ENCODE measurements at regions not wholly inside any gene's neighbourhood (a gene's known extent, or its start where the extent isn't known, plus 50 kb on each side); places are given as distances from the start of the nearest gene placed in this dataset.

- H3K4me1 ChIP-seq (ENCODE audit: low read depth) = no peaks in the 10 kb centered on the region
- H3K36me3 ChIP-seq (ENCODE audit: low read depth) = no peaks in the 10 kb centered on the region
- no peaks in the 10 kb centered on the region for H3K9me3 ChIP-seq
- TF ChIP-seq CTCF (IDR thresholded peaks at IDR 0.05) = no peak
- intact Hi-C loops (cut with DNase I, micrococcal nuclease) = no loop called here
- no peak overlapping the region for H3K4me3 ChIP-seq
- DNase-seq (no peak), ATAC-seq (no peak)
These were observed 310.6 kb upstream of the MIR17HG start for GRCh38 chr13:91036886-91037285.

- Histone ChIP-seq H3K9me3 (no peaks in the 10 kb centered on the region), H3K4me1 (ENCODE audit: low read depth) (no peaks in the 10 kb centered on the region), H3K4me3 (no peak overlapping the region), H3K36me3 (ENCODE audit: low read depth) (no peaks in the 10 kb centered on the region)
- intact Hi-C loops (cut with DNase I, micrococcal nuclease) = no loop called here
- DNase-seq (no peak), ATAC-seq (no peak)
- no peak for TF ChIP-seq CTCF (IDR thresholded peaks at IDR 0.05)
These were observed 304.6 kb upstream of the MIR17HG start for GRCh38 chr13:91042870-91043269.

GRCh38 chr13:91045351-91046034, 302.0 kb upstream of the MIR17HG start:
- no peak overlapping the region for H3K4me3 ChIP-seq
- H3K36me3 ChIP-seq (ENCODE audit: low read depth) = no peaks in the 10 kb centered on the region
- H3K4me1 ChIP-seq (ENCODE audit: low read depth) = no peaks in the 10 kb centered on the region
- no peak for TF ChIP-seq CTCF (IDR thresholded peaks at IDR 0.05)
- DNase-seq (no peak), ATAC-seq (no peak)
- no peaks in the 10 kb centered on the region for H3K9me3 ChIP-seq
- intact Hi-C loops (cut with DNase I, micrococcal nuclease) = no loop called here

- Histone ChIP-seq H3K4me1 (ENCODE audit: low read depth) (no peaks in the 10 kb centered on the region), H3K9me3 (no peaks in the 10 kb centered on the region), H3K4me3 (no peak overlapping the region), H3K36me3 (ENCODE audit: low read depth) (no peaks in the 10 kb centered on the region)
- intact Hi-C loops (cut with DNase I, micrococcal nuclease) = no loop called here
- DNase-seq (no peak), ATAC-seq (no peak)
- TF ChIP-seq CTCF (IDR thresholded peaks at IDR 0.05) = no peak
These were observed 300.7 kb upstream of the MIR17HG start for GRCh38 chr13:91046715-91047327.

GRCh38 chr13:91050970-91051369, 296.5 kb upstream of the MIR17HG start:
- H3K4me1 ChIP-seq (ENCODE audit: low read depth) = no peaks in the 10 kb centered on the region
- ATAC-seq (no peak), DNase-seq (no peak)
- intact Hi-C loops (cut with DNase I, micrococcal nuclease) = no loop called here
- no peak for TF ChIP-seq CTCF (IDR thresholded peaks at IDR 0.05)
- no peaks in the 10 kb centered on the region for H3K9me3 ChIP-seq
- no peaks in the 10 kb centered on the region for H3K36me3 ChIP-seq (ENCODE audit: low read depth)
- no peak overlapping the region for H3K4me3 ChIP-seq
